ENCODE measurements at regions not wholly inside any gene's neighbourhood (a gene's known extent, or its start where the extent isn't known, plus 50 kb on each side); places are given as distances from the start of the nearest gene placed in this dataset.
"Not testable (repeated sequence)": the region's sequence is repeated elsewhere in the genome, so short reads cannot be mapped to it uniquely, and the experiment has no call there.

- in situ Hi-C loops (cut with HindIII; ENCODE audit: low pct_ligation_motif_present, low sequenced_read_pairs): no loop called here
- Histone ChIP-seq H3K27ac (no peak overlapping the region), H3K4me3 (ENCODE audit: low read depth, low read length) (no peak overlapping the region), H3K27me3 (replicated peaks) (no peaks in the 10 kb centered on the region), H3K36me3 (replicated peaks) (no peaks in the 10 kb centered on the region)
- no peak for TF ChIP-seq CTCF (IDR thresholded peaks at IDR 0.05; ENCODE audit: low read depth, low read length, missing control alignments)
- no peak for DNase-seq
Measured at GRCh38 chr7:66442385-66442784, 186.3 kb upstream of the KCTD7 start.

GRCh38 chr7:66443946-66444345, 184.7 kb upstream of the KCTD7 start:
- H3K36me3 ChIP-seq (replicated peaks): no peaks in the 10 kb centered on the region
- no peak for TF ChIP-seq CTCF (IDR thresholded peaks at IDR 0.05; ENCODE audit: low read depth, low read length, missing control alignments)
- H3K27me3 ChIP-seq (replicated peaks): no peaks in the 10 kb centered on the region
- in situ Hi-C loops (cut with HindIII; ENCODE audit: low pct_ligation_motif_present, low sequenced_read_pairs): no loop called here
- H3K4me3 ChIP-seq (ENCODE audit: low read depth, low read length): no peak overlapping the region
- no peak overlapping the region for H3K27ac ChIP-seq
- no peak for DNase-seq

DNA sequence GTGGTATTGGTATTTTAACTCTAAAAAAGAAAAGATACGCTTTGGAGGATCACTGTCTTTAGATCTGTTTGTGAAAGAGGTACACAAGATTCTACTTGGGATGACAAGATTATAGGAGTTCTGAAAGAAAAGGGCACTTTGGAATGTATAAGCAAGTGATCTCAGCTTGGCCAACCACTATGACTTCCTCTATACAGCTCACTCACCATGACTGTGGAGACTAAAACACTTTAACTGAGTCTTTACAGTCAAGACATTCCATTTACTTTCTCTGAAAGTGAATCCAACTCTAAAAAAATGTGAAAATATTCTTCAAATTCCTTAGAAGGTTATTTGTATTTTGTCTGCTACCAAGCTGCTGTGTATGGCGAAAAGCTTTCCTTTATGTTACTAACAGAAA, 181.7 kb upstream of the KCTD7 start:
- DNase-seq; H3K36me3 ChIP-seq (replicated peaks); H3K27ac ChIP-seq; H3K27me3 ChIP-seq (replicated peaks); H3K4me3 ChIP-seq (ENCODE audit: low read depth, low read length); in situ Hi-C loops (cut with HindIII; ENCODE audit: low pct_ligation_motif_present, low sequenced_read_pairs): not testable (repeated sequence)

- H3K36me3 ChIP-seq (replicated peaks); in situ Hi-C loops (cut with HindIII; ENCODE audit: low pct_ligation_motif_present, low sequenced_read_pairs); H3K27ac ChIP-seq; H3K4me3 ChIP-seq (ENCODE audit: low read depth, low read length); H3K27me3 ChIP-seq (replicated peaks); DNase-seq: not testable (repeated sequence)
Measured at GRCh38 chr7:66450814-66451213, 177.9 kb upstream of the KCTD7 start.

- DNase-seq; H3K27me3 ChIP-seq (replicated peaks); H3K27ac ChIP-seq; in situ Hi-C loops (cut with HindIII; ENCODE audit: low pct_ligation_motif_present, low sequenced_read_pairs); H3K4me3 ChIP-seq (ENCODE audit: low read depth, low read length); H3K36me3 ChIP-seq (replicated peaks): not testable (repeated sequence)
Measured at GRCh38 chr7:66451713-66452112, 177.0 kb upstream of the KCTD7 start.

GRCh38 chr7:66452165-66452564, 176.5 kb upstream of the KCTD7 start:
- no peak for DNase-seq
- in situ Hi-C loops (cut with HindIII; ENCODE audit: low pct_ligation_motif_present, low sequenced_read_pairs): no loop called here
- H3K4me3 ChIP-seq (ENCODE audit: low read depth, low read length): no peak overlapping the region
- no peaks in the 10 kb centered on the region for H3K27me3 ChIP-seq (replicated peaks)
- TF ChIP-seq CTCF (IDR thresholded peaks at IDR 0.05; ENCODE audit: low read depth, low read length, missing control alignments): no peak
- no peaks in the 10 kb centered on the region for H3K36me3 ChIP-seq (replicated peaks)
- no peak overlapping the region for H3K27ac ChIP-seq

DNA sequence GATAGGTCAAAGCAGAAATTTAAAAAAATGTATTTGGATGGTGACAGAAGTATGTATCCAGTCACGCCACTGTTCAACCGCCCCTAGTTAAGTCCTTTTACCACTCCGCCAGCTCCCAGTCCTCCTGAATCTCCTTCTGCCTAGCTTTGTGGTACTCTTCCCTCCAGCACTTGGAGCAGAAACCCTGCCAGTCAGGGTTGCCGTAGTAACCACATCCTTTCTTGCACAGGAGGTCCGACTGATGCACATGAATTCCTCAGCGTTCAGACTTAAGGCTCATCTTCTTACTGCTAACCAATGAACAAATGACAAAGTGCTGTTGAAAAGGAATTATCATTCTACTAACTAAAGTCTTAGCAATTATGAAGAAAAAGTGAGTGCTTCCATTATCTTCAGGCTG, 175.3 kb upstream of the KCTD7 start:
- in situ Hi-C loops (cut with HindIII; ENCODE audit: low pct_ligation_motif_present, low sequenced_read_pairs): no loop called here
- Histone ChIP-seq H3K27me3 (replicated peaks) (no peaks in the 10 kb centered on the region), H3K36me3 (replicated peaks) (no peaks in the 10 kb centered on the region), H3K27ac (no peak overlapping the region), H3K4me3 (ENCODE audit: low read depth, low read length) (no peak overlapping the region)
- no peak for TF ChIP-seq CTCF (IDR thresholded peaks at IDR 0.05; ENCODE audit: low read depth, low read length, missing control alignments)
- DNase-seq: no peak
